H1 (cell line): ENCODE measurements at regions not wholly inside any gene's neighbourhood (a gene's known extent, or its start where the extent isn't known, plus 50 kb on each side); places are given as distances from the start of the nearest gene placed in this dataset.

Experiments
- CTCF ChIA-PET: fragments of 300-600 bp; sonication (Branson Sonifier 250); formaldehyde crosslinking; loops from one replicate; lab custom pipeline; 2021; ENCODE audit not compliant: partially characterized antibody; lab: Charles Lee
- POLR2A ChIA-PET: fragments of 300-600 bp; sonication (Branson Sonifier 250); formaldehyde crosslinking; loops from one replicate; lab custom pipeline; 2021; ENCODE audit warnings: inconsistent platforms; ENCODE audit not compliant: partially characterized antibody; lab: Charles Lee
- DNase-seq, 2 experiments: peaks; one replicate each; pipeline versions ENCODE4 v3.0.0 to v3.0.0-alpha.2; 2010 to 2022; ENCODE audit warnings: low spot score in 2 of 2, low read depth in 1 of 2, mixed read lengths in 1 of 2
- FAIRE-seq: peaks from 2 replicates; lab custom pipeline; 2011; peaks lifted over from hg19 to GRCh38; lab: Jason Lieb, UNC
- H2AFZ ChIP-seq: 2 replicates; pipeline ENCODE4 v1.8.1; 2012; ENCODE audit warnings: low read length, inconsistent platforms
- H2AK5ac ChIP-seq: 2 replicates; pipeline ENCODE4 v1.6.1; 2013; ENCODE audit warnings: low read depth, low read length
- H2BK120ac ChIP-seq: replicated peaks from 2 replicates; pipeline ENCODE3; 2013; ENCODE audit warnings: low read depth, low read length, inconsistent platforms
- H2BK12ac ChIP-seq: 2 replicates; pipeline ENCODE4 v1.6.1; 2013; ENCODE audit warnings: low read depth, low read length
- H2BK15ac ChIP-seq: 2 replicates; pipeline ENCODE4 v1.6.1; 2013; ENCODE audit warnings: low read length
- H2BK20ac ChIP-seq: 2 replicates; pipeline ENCODE4 v1.6.1; 2013; ENCODE audit warnings: low read length
- H2BK5ac ChIP-seq: 2 replicates; pipeline ENCODE4 v1.6.1; 2013; ENCODE audit warnings: low read depth, low read length
- H3K14ac ChIP-seq: 2 replicates; pipeline ENCODE4 v1.6.1; 2013; ENCODE audit warnings: inconsistent platforms; ENCODE audit not compliant: insufficient read length
- H3K18ac ChIP-seq: 2 replicates; pipeline ENCODE4 v1.6.1; 2013; ENCODE audit warnings: low read length; ENCODE audit errors: extremely low read depth
- H3K23ac ChIP-seq: 2 replicates; pipeline ENCODE4 v1.6.1; 2013; ENCODE audit warnings: inconsistent platforms; ENCODE audit not compliant: insufficient read length
- H3K23me2 ChIP-seq: 2 replicates; pipeline ENCODE4 v1.6.1; 2013; ENCODE audit warnings: low read depth, low read length
- H3K27ac ChIP-seq: 2 replicates; pipeline ENCODE4 v1.6.1; 2011; ENCODE audit warnings: low read depth, low read length, inconsistent platforms
- H3K27me3 ChIP-seq, 4 experiments: replicated peaks in 1 of 4; 1 replicate in 1 of 4; 2 replicates in 3 of 4; pipeline versions ENCODE4 v1.6.1 to v1.8.1; 2011 to 2013; ENCODE audit warnings: low read length in 3 of 4, mild to moderate bottlenecking in 3 of 4, inconsistent platforms in 2 of 4, mixed read lengths in 2 of 4, moderate library complexity in 1 of 4; ENCODE audit not compliant: control insufficient read depth in 3 of 4, insufficient read depth in 3 of 4; ENCODE audit errors: extremely low read depth in 1 of 4
- H3K36me3 ChIP-seq, 4 experiments: 2 replicates each; pipeline versions ENCODE4 v1.6.1 to v1.8.1; 2011 to 2013; ENCODE audit warnings: mild to moderate bottlenecking in 4 of 4, low read length in 3 of 4, moderate library complexity in 2 of 4, control low read depth in 1 of 4, inconsistent platforms in 1 of 4; ENCODE audit not compliant: insufficient read depth in 4 of 4, control insufficient read depth in 2 of 4
- H3K4ac ChIP-seq: replicated peaks from 2 replicates; pipeline ENCODE3; 2013; ENCODE audit warnings: low read length, low read depth, mixed read lengths, inconsistent platforms; ENCODE audit not compliant: insufficient read length
- H3K4me1 ChIP-seq, 4 experiments: replicated peaks in 1 of 4; 1 replicate in 1 of 4; 2 replicates in 3 of 4; pipeline versions ENCODE4 v1.6.1 to v1.8.1; 2011 to 2013; ENCODE audit warnings: low read length in 3 of 4, inconsistent platforms in 2 of 4, mixed read lengths in 1 of 4; ENCODE audit not compliant: insufficient read depth in 4 of 4, control insufficient read depth in 3 of 4
- H3K4me2 ChIP-seq, 2 experiments: 2 replicates each; pipeline versions ENCODE4 v1.6.1 to v1.8.1; 2011 to 2013; ENCODE audit warnings: low read depth in 2 of 2, low read length in 2 of 2, control low read depth in 1 of 2, inconsistent platforms in 1 of 2, mild to moderate bottlenecking in 1 of 2; ENCODE audit not compliant: insufficient read depth in 1 of 2
- H3K4me3 ChIP-seq, 4 experiments: fragments of 200-600, 300-600 bp in 1 of 4; sonication (generic), shearing (Covaris generic), sonication (Bioruptor Twin) in 1 of 4; 2 replicates each; pipeline versions ENCODE4 v1.5.1 to v1.8.1; 2011 to 2016; ENCODE audit warnings: low read length in 4 of 4, low read depth in 3 of 4, control low read depth in 2 of 4, inconsistent platforms in 2 of 4, mild to moderate bottlenecking in 2 of 4, mixed read lengths in 1 of 4, moderate library complexity in 1 of 4; ENCODE audit not compliant: insufficient read depth in 2 of 4; ENCODE audit errors: extremely low read depth in 1 of 4
- H3K56ac ChIP-seq: replicated peaks from 2 replicates; pipeline ENCODE3; 2013; ENCODE audit warnings: low read depth, mild to moderate bottlenecking, mixed read lengths, low read length, inconsistent platforms; ENCODE audit not compliant: insufficient read length
- H3K79me1 ChIP-seq: 2 replicates; pipeline ENCODE4 v1.6.1; 2013; ENCODE audit warnings: low read depth, low read length, control low read depth
- H3K79me2 ChIP-seq, 2 experiments: 2 replicates each; pipeline versions ENCODE4 v1.6.1 to v1.8.1; 2012 to 2013; ENCODE audit warnings: low read length in 2 of 2, mild to moderate bottlenecking in 2 of 2, inconsistent platforms in 1 of 2; ENCODE audit not compliant: insufficient read depth in 2 of 2, control insufficient read depth in 1 of 2
- H3K9ac ChIP-seq, 4 experiments: replicated peaks in 1 of 4; 1 replicate in 1 of 4; 2 replicates in 3 of 4; pipeline versions ENCODE4 v1.6.1 to v1.8.1; 2011 to 2013; ENCODE audit warnings: low read depth in 3 of 4, low read length in 3 of 4, control low read depth in 2 of 4, mild to moderate bottlenecking in 2 of 4, moderate library complexity in 2 of 4, inconsistent platforms in 1 of 4; ENCODE audit errors: extremely low read depth in 1 of 4
- H3K9me3 ChIP-seq, 2 experiments: 2 replicates each; pipeline versions ENCODE4 v1.6.1 to v1.8.1; 2012 to 2013; ENCODE audit warnings: mild to moderate bottlenecking in 2 of 2, moderate library complexity in 2 of 2, control low read depth in 1 of 2, inconsistent platforms in 1 of 2, low read depth in 1 of 2, low read length in 1 of 2, mixed read lengths in 1 of 2; ENCODE audit not compliant: insufficient read depth in 2 of 2
- H4K20me1 ChIP-seq, 2 experiments: replicated peaks in 1 of 2; 2 replicates each; pipeline versions ENCODE3 to v1.8.1; 2011 to 2013; ENCODE audit warnings: inconsistent platforms in 2 of 2, low read length in 2 of 2, mild to moderate bottlenecking in 1 of 2; ENCODE audit not compliant: insufficient read depth in 2 of 2, control insufficient read depth in 1 of 2
- H4K5ac ChIP-seq: 2 replicates; pipeline ENCODE4 v1.6.1; 2013; ENCODE audit warnings: low read length, low read depth, mixed read lengths, inconsistent platforms; ENCODE audit not compliant: insufficient read length
- H4K8ac ChIP-seq: 2 replicates; pipeline ENCODE4 v1.8.0; 2013; ENCODE audit warnings: mild to moderate bottlenecking, moderate library complexity, low read length, inconsistent platforms; ENCODE audit not compliant: insufficient read depth; ENCODE audit errors: extremely low read depth
- H4K91ac ChIP-seq: replicated peaks from 2 replicates; pipeline ENCODE3; 2013; ENCODE audit warnings: low read length, mixed read lengths, inconsistent platforms; ENCODE audit not compliant: insufficient read length
- CTBP2 ChIP-seq: IDR thresholded peaks from 2 replicates; pipeline ENCODE4 v1.7.0; 2011; ENCODE audit warnings: borderline replicate concordance, mild to moderate bottlenecking, moderate library complexity, mixed read lengths, low read length; ENCODE audit not compliant: insufficient read depth, insufficient read length
- KDM5A ChIP-seq: fragments of 200-600 bp; IDR thresholded peaks from 2 replicates; pipeline ENCODE4 v1.7.1; 2012; ENCODE audit warnings: mild to moderate bottlenecking, low read length, inconsistent platforms, mixed read lengths
- NRF1 ChIP-seq: IDR thresholded peaks from 2 replicates; pipeline ENCODE4 v1.6.1; 2011; ENCODE audit warnings: mild to moderate bottlenecking, low read depth, low read length, improper control_type of control experiment
- POLR2AphosphoS5 ChIP-seq: IDR thresholded peaks from 2 replicates; pipeline ENCODE4 v1.6.1; 2011; ENCODE audit warnings: low read depth, low read length
- SIN3A ChIP-seq, 2 experiments: IDR thresholded peaks in 1 of 2; conservative IDR thresholded peaks in 1 of 2; 2 replicates each; pipeline ENCODE4 v1.6.1; 2011 to 2012; ENCODE audit warnings: low read length in 2 of 2, improper control_type of control experiment in 1 of 2, low read depth in 1 of 2, mild to moderate bottlenecking in 1 of 2
- SP2 ChIP-seq: IDR thresholded peaks from 2 replicates; pipeline ENCODE4 v1.6.1; 2012; ENCODE audit warnings: mild to moderate bottlenecking, low read length, inconsistent platforms
- TCF12 ChIP-seq: IDR thresholded peaks from 2 replicates; pipeline ENCODE4 v1.6.1; 2011; ENCODE audit warnings: low read depth, mild to moderate bottlenecking, low read length
- WGBS, 2 experiments: shearing (Covaris generic) in 1 of 2; methylation state at CpG; one replicate each; pipeline versions ENCODE4 v1.1.6 to v1.1.7; 2013 to 2015; ENCODE audit warnings: low lambda C conversion rate in 2 of 2, mixed read lengths in 2 of 2, inconsistent platforms in 1 of 2, low coverage in 1 of 2, missing lambda C conversion rate in 1 of 2; ENCODE audit not compliant: insufficient replicate concordance in 2 of 2, insufficient coverage in 1 of 2, insufficient read length in 1 of 2; ENCODE audit errors: extremely low coverage in 1 of 2, missing lambda C conversion rate in 1 of 2; 5-methylcytosine and 5-hydroxymethylcytosine counted together
- TF ChIP-seq, protein P1 (sequence below), 3 experiments: IDR thresholded peaks; 1 replicate in 2 of 3; 2 replicates in 1 of 3; pipeline versions ENCODE4 v1.5.1 to v1.6.1; 2011; ENCODE audit warnings: low read length in 3 of 3, mild to moderate bottlenecking in 3 of 3, inconsistent platforms in 2 of 3, low read depth in 1 of 3, moderate library complexity in 1 of 3; ENCODE audit not compliant: insufficient read depth in 1 of 3; ENCODE audit errors: control extremely low read depth in 1 of 3

DNA sequence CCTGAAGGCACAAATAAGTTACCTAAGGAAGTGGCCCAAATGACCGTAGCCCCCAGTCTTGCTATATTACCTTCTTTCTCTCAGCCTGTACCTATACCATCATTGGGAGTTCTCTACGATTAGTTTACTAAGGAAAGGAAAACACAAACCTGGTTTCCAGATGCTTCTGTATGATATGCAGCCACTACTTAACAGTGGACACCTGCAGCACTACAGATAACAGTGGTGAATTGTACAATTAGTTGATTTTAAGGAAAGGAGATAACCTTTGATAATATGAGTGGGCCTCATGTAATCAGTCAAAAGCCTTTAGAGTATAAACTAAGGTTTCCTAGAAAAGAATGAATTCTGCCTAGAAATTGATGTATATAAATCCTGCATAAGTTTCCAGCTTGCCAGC lies 1157.4 kb downstream of the KCNT2 start:
- Histone ChIP-seq H3K9ac (no peak overlapping the region), H4K91ac (no peak overlapping the region), H3K27ac (no peak overlapping the region), H3K14ac (no peak overlapping the region), H3K23ac (no peak overlapping the region), H3K4me3 (no peak overlapping the region), H3K27me3 (no peaks in the 10 kb centered on the region), H3K79me1 (no peaks in the 10 kb centered on the region), H4K5ac (no peak overlapping the region), H2AFZ (no peak overlapping the region), H2AK5ac (no peak overlapping the region), H2BK20ac (no peak overlapping the region), H4K8ac (no peak overlapping the region), H3K23me2 (no peaks in the 10 kb centered on the region), H2BK120ac (no peak overlapping the region), H3K79me2 (no peaks in the 10 kb centered on the region), H2BK5ac (no peak overlapping the region), H3K9me3 (no peaks in the 10 kb centered on the region), H3K4me1 (0 out of 7 replicates have a peak, but pooled peaks cover 0 to 2% (median 0%) of the 10 kb centered on the region in 4 experiments), H3K18ac (no peak overlapping the region), H4K20me1 (no peaks in the 10 kb centered on the region), H2BK15ac (no peak overlapping the region), H3K4ac (no peak overlapping the region), H3K56ac (no peak overlapping the region), H2BK12ac (no peak overlapping the region), H3K4me2 (no peak overlapping the region), H3K36me3 (no peaks in the 10 kb centered on the region)
- no peak for FAIRE-seq
- CTCF ChIA-PET, result no interaction called here
- TF ChIP-seq NRF1 (no peak), TCF12 (no peak), SP2 (no peak), POLR2AphosphoS5 (no peak), CTBP2 (no peak), KDM5A (no peak), SIN3A (conservative IDR thresholded peaks at IDR 0.05 in 1 of 2, IDR thresholded peaks at IDR 0.05 in 1 of 2; ENCODE audit: low read depth in 1 of 2, low read length in 2 of 2) (no peak)
- TF ChIP-seq, protein P1, sequence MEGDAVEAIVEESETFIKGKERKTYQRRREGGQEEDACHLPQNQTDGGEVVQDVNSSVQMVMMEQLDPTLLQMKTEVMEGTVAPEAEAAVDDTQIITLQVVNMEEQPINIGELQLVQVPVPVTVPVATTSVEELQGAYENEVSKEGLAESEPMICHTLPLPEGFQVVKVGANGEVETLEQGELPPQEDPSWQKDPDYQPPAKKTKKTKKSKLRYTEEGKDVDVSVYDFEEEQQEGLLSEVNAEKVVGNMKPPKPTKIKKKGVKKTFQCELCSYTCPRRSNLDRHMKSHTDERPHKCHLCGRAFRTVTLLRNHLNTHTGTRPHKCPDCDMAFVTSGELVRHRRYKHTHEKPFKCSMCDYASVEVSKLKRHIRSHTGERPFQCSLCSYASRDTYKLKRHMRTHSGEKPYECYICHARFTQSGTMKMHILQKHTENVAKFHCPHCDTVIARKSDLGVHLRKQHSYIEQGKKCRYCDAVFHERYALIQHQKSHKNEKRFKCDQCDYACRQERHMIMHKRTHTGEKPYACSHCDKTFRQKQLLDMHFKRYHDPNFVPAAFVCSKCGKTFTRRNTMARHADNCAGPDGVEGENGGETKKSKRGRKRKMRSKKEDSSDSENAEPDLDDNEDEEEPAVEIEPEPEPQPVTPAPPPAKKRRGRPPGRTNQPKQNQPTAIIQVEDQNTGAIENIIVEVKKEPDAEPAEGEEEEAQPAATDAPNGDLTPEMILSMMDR (IDR thresholded peaks at IDR 0.05; ENCODE audit: control extremely low read depth in 1 of 3, insufficient read depth in 1 of 3, low read depth in 1 of 3, low read length in 3 of 3), result no peak
- no peak for DNase-seq
- WGBS, 2 experiments, result 79% methylated on average over 2 of the region's 2 CpGs; no CpG with 5 or more reads in 1 of the 2 experiments
- POLR2A ChIA-PET, result no interaction called here
